HG03460 (cell line): ENCODE measurements at regions not wholly inside any gene's neighbourhood (a gene's known extent, or its start where the extent isn't known, plus 50 kb on each side); places are given as distances from the start of the nearest gene placed in this dataset.
"Not testable (repeated sequence)": the region's sequence is repeated elsewhere in the genome, so short reads cannot be mapped to it uniquely, and the experiment has no call there.

Experiments used
- ATAC-seq: cut with Tn5 transposase; IDR thresholded peaks from one replicate; pipeline ENCODE4 v1.9.1; 2021; ENCODE audit not compliant: unreplicated experiment

GRCh38 chr3:152621006-152621868 is 213.7 kb upstream of the P2RY1 start:
- no peak for ATAC-seq

DNA sequence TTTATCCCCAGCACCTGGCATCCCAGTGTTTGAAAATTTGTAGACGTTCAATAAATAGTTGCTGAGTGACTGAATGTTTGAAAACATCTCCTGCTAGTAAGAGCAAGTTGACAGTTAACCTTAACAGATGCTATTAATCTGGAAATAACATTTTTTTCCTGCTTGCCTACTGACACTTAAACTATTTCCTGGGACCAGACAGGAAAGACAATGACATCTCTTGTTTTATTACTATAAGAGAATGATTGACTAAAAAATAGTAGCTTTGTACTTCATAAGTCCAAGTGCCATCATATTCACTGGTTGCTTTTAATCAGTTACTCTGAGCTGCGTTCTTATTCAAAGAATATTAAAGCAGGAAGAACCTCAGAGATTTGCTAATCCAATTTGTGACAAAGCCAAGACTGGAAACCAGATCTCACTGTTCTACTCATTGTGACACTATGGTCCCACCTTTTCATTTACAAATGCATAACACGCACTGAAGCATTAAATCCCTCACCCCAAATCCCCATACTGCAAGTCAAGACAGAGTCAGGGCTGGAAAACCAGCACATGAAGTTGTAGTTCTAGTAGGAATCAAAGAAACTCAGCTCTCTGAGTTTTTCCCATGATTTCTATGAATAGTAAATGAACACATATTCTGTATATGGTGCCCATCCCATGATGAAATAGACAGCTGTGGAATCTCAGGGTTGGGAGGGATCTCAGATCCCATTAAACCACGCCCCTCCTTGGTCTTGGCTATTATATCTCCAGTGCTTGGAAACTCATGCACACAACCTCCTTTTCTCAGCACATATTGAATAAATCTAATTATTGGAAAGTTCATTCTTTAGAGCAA is 212.7 kb upstream of the P2RY1 start:
- no peak for ATAC-seq

GRCh38 chr3:152622811-152623167 is 212.1 kb upstream of the P2RY1 start:
- ATAC-seq, result no peak

DNA sequence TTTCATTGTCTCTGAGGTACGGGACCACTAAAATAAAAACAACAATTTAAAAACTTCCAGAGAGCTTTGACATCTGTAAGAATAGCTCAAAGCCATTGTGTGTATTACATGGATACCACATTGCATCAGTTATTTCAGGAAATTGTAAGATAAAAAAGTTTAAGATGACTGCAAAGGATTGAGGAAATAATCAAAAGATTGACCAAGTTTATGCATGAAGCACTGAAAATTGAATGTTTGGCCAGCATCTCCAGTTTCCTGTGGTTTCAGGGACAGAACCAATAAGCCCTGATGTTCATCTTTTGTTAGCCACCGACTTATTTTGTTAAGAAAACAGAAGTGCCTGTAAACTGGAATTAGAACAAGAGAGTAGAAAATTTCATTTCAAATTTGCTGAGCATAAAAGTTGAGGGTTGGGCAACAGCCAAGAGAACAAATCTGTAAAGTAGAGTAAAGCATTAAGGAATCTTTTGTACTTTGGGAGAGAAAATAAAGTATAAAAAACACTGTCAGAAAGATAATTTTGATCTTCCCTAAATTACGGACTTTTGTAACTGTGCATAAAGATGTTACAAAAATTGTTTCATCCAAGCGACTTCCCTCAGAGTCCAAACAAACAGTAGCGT is 211.5 kb upstream of the P2RY1 start:
- ATAC-seq, result no peak

GRCh38 chr3:152626226-152626625 is 208.7 kb upstream of the P2RY1 start:
- no peak for ATAC-seq

GRCh38 chr3:152628496-152628895 is 206.4 kb upstream of the P2RY1 start:
- ATAC-seq, result no peak

DNA sequence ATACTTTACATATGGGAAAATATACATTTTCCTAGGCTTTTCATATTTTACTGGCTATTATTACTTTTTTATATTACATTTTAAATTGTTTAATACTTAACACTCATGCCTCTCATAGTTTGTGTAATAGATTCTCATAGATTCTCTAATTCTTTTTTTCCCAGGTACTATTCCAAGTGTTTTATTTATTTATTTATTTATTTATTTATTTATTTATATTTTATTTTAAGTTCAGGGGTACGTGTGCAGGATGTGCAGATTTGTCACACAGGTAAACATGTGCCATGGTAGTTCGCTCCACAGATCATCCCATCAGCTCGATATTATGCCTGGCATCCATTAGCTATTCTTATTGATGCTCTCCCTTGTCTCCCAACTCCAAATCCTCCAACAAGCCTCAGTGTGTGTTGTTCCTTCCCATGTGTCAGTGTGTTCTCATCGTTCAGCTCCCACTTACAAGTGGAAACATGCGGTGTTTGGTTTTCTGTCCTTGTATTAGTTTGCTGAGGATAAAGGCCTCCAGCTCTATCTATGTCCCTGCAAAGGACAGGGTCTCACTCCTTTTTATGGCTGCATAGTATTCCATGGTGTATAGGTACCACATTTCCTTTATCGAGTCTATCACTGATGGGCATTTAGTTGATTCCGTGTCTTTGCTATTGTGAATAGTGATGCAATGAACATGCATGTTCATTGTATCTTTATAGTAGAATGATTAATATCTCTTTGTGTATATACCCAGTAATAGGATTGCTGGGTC is 205.4 kb upstream of the P2RY1 start:
- ATAC-seq, result no peak

- no peak for ATAC-seq
These were observed 199.5 kb upstream of the P2RY1 start for GRCh38 chr3:152635389-152635788.

DNA sequence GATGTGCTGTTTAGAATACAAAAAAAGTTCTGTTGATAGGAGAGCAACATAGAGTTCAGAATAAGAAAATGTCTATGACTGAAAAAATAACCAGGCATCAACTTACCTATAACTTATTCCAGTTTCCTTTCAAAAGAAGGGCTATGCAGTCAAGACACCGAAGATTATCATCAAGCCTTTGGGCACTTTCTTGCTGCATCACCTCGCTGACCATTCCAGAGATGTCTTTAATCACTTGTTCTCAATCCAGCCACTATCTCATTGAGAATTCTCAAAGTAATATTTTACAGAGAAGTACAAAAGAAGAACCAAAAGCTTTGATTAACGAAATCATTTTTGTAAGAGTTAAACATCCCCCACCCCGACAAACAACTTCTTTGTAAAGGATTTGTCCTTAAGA is 198.3 kb upstream of the P2RY1 start:
- ATAC-seq, result no peak

DNA sequence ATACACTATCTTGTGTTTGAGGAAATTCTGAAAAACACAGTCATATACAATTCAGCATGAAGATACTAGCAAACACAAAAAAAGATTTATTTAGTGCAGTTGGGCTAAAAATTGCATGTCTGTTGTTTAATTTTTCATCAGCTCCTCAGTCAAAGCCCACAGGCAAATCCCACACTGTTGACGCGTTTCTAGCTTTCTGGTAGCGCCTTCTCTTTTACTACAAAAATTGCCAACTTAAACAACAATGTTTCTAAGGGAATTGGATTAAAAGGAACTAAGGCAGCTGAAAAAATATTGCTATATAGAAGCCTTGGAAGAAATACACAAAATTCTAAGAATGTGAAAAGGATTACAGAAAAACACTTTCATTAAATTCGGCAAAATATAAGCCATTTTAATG is 196.7 kb upstream of the P2RY1 start:
- ATAC-seq, result no peak

DNA sequence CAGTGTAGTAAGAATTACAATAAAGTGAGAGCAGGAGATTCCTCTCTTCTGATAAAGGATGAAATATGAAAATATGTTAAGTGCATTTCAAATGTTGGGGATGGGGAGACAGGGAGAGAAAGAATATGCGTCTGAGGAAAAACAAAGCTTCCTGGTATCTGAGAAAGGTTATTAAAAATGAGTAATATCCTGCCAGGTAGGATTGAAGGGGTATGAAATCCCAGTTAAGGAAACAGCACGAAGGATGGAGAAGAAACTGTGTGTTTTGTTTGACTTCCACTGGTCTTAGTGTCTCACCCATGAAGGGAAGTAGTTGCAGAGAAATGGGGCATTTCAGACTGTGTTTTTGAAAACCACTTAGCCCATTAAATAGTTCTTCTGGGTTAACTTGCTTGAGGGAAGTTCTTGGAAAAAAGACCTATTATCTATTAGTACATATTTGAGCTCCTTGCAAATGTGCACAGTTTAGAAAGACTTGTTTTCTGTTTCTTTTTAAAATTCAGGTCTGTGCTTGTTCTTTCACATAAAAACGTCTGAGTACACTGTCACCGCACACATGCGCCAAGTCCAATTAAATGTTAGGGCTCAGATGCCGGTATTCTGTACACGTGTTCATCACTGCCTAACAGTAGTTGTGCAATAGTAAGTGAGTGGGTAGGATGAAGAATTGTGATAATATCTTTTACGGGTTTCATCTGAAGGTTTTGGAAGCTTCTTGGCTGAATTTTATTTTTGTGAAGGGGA is 196.1 kb upstream of the P2RY1 start:
- no peak for ATAC-seq

DNA sequence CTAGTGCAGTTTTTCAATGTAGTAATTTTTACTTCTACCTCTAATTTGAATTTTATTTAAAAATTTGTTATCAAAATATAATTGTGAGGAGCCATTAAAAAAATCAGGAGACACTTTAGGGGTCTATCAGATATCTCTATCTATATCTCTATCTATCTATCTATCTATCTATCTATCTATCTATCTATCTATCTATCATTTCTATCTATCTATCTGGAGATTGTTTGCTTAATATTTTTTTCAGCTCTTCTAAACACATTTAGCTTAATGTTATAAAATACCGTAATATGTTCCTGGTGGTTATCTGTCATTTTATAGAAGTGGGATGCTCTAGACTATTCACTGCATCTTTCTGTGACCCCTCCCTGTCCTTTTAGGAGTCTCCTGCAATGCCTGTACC is 193.7 kb upstream of the P2RY1 start:
- ATAC-seq, result no peak

DNA sequence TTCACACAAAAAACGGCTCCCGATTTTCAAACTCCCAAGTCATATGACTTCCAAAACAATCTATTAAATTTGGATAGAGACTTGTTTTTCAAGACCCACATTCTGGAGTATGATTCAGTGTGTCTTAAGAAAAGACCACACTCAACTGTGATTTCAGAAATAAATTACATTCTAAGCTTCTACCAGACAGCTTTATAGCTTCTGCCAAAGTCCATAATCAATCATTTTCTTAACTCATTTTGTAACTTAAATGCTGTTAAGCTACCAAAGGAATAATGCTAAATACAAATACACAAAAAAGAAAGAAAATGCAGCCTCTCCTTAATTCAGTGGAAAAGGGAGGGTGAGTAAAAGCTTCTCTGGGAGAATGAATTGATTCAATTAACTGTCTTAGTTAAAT is 192.3 kb upstream of the P2RY1 start:
- ATAC-seq, result no peak

DNA sequence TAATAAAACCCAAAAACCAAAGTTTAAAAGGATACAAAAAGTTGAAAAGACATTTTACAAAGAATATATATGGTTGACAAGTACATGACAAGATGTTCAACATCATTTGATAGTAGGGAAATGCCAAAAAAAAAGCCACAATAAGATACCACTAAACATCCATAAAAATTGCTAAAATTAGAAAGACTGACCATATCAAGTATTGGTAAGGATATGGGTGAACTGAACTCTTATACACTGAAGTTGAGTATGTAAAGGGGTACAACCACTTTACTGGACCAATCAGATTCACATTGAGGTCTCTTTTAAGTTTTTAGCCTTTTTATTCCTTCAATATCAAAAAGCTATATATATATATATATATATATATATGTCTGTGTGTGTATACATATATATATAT is 190.5 kb upstream of the P2RY1 start:
- ATAC-seq, result no peak

GRCh38 chr3:152646004-152646403 is 188.9 kb upstream of the P2RY1 start:
- no peak for ATAC-seq

DNA sequence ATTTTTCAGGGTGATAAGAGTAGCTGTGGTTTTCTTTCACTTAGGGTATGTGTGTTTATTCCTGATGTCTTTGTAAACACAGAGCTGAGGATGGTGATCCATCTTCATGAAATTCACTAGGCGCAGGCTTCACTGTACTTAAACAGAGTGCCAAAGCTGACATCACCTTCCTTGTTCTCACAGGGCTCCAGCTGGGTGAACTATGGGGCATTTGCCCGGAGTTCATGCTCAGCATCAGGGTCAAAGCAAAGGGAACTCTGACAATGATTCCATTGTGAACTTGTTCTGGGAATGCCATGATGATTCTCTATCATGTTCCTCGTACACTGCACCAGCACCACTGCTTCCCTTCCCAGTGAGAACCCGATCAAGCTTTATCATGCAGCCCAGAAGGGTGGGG is 184.8 kb upstream of the P2RY1 start:
- ATAC-seq, result no peak

- not testable (repeated sequence) for ATAC-seq
These were observed 184.0 kb upstream of the P2RY1 start for GRCh38 chr3:152650923-152651322.

DNA sequence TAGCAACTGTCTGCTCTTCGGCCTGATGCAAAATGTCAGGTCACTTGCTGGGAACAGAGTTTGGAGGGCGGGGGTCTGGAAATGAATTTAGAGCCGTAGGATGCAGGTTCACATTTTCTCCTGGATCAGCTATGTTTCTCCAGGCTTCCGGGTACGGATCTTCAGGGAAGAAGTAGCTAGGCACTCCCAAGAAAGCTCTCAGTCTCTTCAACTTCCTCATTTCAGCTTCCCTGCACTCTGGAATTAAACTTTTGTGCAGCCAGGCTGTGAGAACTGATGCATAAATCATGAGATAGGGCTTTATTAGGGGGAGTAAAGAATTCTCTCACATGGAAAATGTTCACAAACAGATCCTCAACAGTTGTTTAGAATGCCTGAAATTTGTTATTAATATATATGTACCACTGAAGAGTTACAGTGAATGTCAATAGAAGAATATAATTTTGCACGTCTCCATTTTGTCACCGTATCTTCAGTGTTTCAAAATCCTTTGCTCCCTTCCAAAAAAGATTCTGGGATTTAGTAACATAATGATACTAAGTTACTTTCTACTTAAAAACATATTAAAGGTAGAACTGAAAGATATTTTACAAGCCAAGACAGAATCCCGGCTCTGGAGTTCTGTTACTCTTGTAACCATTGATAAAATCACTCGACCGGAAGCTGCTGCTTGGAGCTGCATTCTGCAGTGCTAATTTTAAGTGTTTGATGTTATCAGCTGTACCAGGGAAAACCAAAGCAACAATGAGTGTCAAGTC is 178.5 kb upstream of the P2RY1 start:
- ATAC-seq, result no peak

GRCh38 chr3:152656972-152657355 is 178.0 kb upstream of the P2RY1 start:
- ATAC-seq, result no peak
